Transverse colon (tissue), 3 donors: ENCODE measurements at regions not wholly inside any gene's neighbourhood (a gene's known extent, or its start where the extent isn't known, plus 50 kb on each side); places are given as distances from the start of the nearest gene placed in this dataset.

Source experiments
- CTCF ChIP-seq, 5 experiments: fragments of 200-600 bp in 3 of 5; fragments of 450-650 bp in 2 of 5; sonication (generic) in 3 of 5; IDR thresholded peaks; 1 replicate in 2 of 5; 2 replicates in 3 of 5; pipeline ENCODE4 v1.5.1; 2016 to 2017; ENCODE audit warnings: antibody characterized with exemption in 5 of 5, inconsistent platforms in 3 of 5, mild to moderate bottlenecking in 2 of 5, moderate library complexity in 1 of 5
- POLR2A ChIP-seq: fragments of 450-650 bp; IDR thresholded peaks from one replicate; pipeline ENCODE4 v1.6.1; 2016; ENCODE audit warnings: antibody characterized with exemption, mild to moderate bottlenecking, moderate library complexity

GRCh38 chr7:19526639-19527038 is 182.2 kb downstream of the POLR1F start:
- TF ChIP-seq CTCF (IDR thresholded peaks at IDR 0.05) (no peak), POLR2A (no peak)
